OCI-LY7 (cell line): ENCODE measurements at regions not wholly inside any gene's neighbourhood (a gene's known extent, or its start where the extent isn't known, plus 50 kb on each side); places are given as distances from the start of the nearest gene placed in this dataset.

Experiments
- BruUV-seq: library from RNA; stranded (reverse); fragments of 400-500 nt; replicated peaks from 2 replicates; lab custom pipeline; 2021; lab: Mats Ljungman, UMichigan
- CTCF ChIA-PET: fragments of 300-600 bp; sonication (Branson Sonifier 250); formaldehyde crosslinking; loops from one replicate; lab custom pipeline; 2022; ENCODE audit warnings: antibody characterized with exemption; ENCODE audit not compliant: unreplicated experiment; lab: Charles Lee
- POLR2A ChIA-PET: fragments of 300-600 bp; sonication (Branson Sonifier 250); formaldehyde crosslinking; loops from one replicate; lab custom pipeline; 2022; ENCODE audit warnings: antibody characterized with exemption; lab: Charles Lee
- DNase-seq: peaks from one replicate; pipeline ENCODE4 v3.0.0-alpha.2; 2015; ENCODE audit warnings: low spot score
- H2AFZ ChIP-seq: fragments of 200-600 bp; sonication (generic), shearing (Covaris generic); 2 replicates; pipeline ENCODE4 v1.6.1; 2014; ENCODE audit warnings: mild to moderate bottlenecking, antibody characterized with exemption, low read length, moderate library complexity
- H3K27ac ChIP-seq: fragments of 200-600 bp; sonication (generic); 2 replicates; pipeline ENCODE4 v1.5.1; 2014; ENCODE audit warnings: mixed run types, low read depth, mild to moderate bottlenecking, moderate library complexity, low read length, inconsistent platforms; ENCODE audit not compliant: poor library complexity, severe bottlenecking
- H3K36me3 ChIP-seq: fragments of 200-600 bp; sonication (generic); 2 replicates; pipeline ENCODE4 v1.6.1; 2014; ENCODE audit warnings: mild to moderate bottlenecking, antibody characterized with exemption, low read length, moderate library complexity, mixed read lengths; ENCODE audit not compliant: insufficient read depth
- H3K4me1 ChIP-seq: fragments of 200-600 bp; sonication (generic); 2 replicates; pipeline ENCODE4 v1.5.1; 2014; ENCODE audit warnings: mild to moderate bottlenecking, low read length; ENCODE audit not compliant: insufficient read depth, poor library complexity, severe bottlenecking
- H3K4me2 ChIP-seq: fragments of 200-600 bp; sonication (generic); 2 replicates; pipeline ENCODE4 v1.6.1; 2014; ENCODE audit warnings: mild to moderate bottlenecking, low read length
- H3K4me3 ChIP-seq: fragments of 200-600 bp; sonication (generic); 2 replicates; pipeline ENCODE4 v1.5.1; 2014; ENCODE audit warnings: mild to moderate bottlenecking, low read depth, low read length; ENCODE audit not compliant: poor library complexity, severe bottlenecking
- H3K79me2 ChIP-seq: fragments of 200-600 bp; sonication (generic); 2 replicates; pipeline ENCODE4 v1.6.1; 2016; ENCODE audit warnings: low read depth, mild to moderate bottlenecking, low read length, moderate library complexity, mixed read lengths; ENCODE audit not compliant: insufficient read depth
- H3K9me2 ChIP-seq: fragments of 200-600 bp; sonication (generic); 2 replicates; pipeline ENCODE4 v1.6.1; 2016; ENCODE audit warnings: mild to moderate bottlenecking, low read length, mixed read lengths; ENCODE audit not compliant: insufficient read depth
- H3K9me3 ChIP-seq: fragments of 200-600 bp; sonication (generic); 2 replicates; pipeline ENCODE4 v1.6.1; 2014; ENCODE audit warnings: mild to moderate bottlenecking, mixed run types, low read length, mixed read lengths
- H4K20me1 ChIP-seq: fragments of 200-600 bp; sonication (generic); 2 replicates; pipeline ENCODE4 v1.6.1; 2014; ENCODE audit warnings: mild to moderate bottlenecking, antibody characterized with exemption, low read length, moderate library complexity, mixed read lengths; ENCODE audit not compliant: insufficient read depth
- CTCF ChIP-seq: fragments of 200-600 bp; sonication (generic); conservative IDR thresholded peaks from 2 replicates; pipeline ENCODE4 v1.5.1; 2014; ENCODE audit warnings: mild to moderate bottlenecking, antibody characterized with exemption, low read length, moderate library complexity, mixed read lengths
- EZH2phosphoT487 ChIP-seq: fragments of 200-600 bp; sonication (generic); IDR thresholded peaks from 2 replicates; pipeline ENCODE4 v1.6.1; 2018; ENCODE audit warnings: low read depth, borderline replicate concordance, mild to moderate bottlenecking, mixed run types, antibody characterized with exemption, low read length, moderate library complexity, mixed read lengths
- intact Hi-C: fragments of 100-400 bp; cut with micrococcal nuclease; formaldehyde crosslinking; loops from one replicate; pipeline ENCODE4 v1.10.0; 2022; ENCODE audit not compliant: unreplicated experiment

- ChIA-PET CTCF (no interaction called here), POLR2A (interaction anchor here (0.6 to 0.7 kb wide), 2 partner anchors 125 to 260 kb away, joined by 3 read pairs; no protein-coding TSS in a partner anchor)
- H3K79me2 ChIP-seq, result no peaks in the 10 kb centered on the region
- no peak for TF ChIP-seq CTCF
- no peak overlapping the region for H2AFZ ChIP-seq
- no peaks in the 10 kb centered on the region for H3K4me1 ChIP-seq
- no peaks in the 10 kb centered on the region for H3K9me3 ChIP-seq
- H3K27ac ChIP-seq, result no peak overlapping the region
- no peaks in the 10 kb centered on the region for H4K20me1 ChIP-seq
- no peaks in the 10 kb centered on the region for H3K36me3 ChIP-seq
- intact Hi-C loops, result no loop called here
- H3K4me3 ChIP-seq, result no peak overlapping the region
- no TSS peak for BruUV-seq
- no peak overlapping the region for H3K4me2 ChIP-seq
- no peaks in the 10 kb centered on the region for H3K9me2 ChIP-seq
- DNase-seq, result no peak
Measured at GRCh38 chr10:29176845-29177832, 111.7 kb upstream of the LYZL1 start.

DNA sequence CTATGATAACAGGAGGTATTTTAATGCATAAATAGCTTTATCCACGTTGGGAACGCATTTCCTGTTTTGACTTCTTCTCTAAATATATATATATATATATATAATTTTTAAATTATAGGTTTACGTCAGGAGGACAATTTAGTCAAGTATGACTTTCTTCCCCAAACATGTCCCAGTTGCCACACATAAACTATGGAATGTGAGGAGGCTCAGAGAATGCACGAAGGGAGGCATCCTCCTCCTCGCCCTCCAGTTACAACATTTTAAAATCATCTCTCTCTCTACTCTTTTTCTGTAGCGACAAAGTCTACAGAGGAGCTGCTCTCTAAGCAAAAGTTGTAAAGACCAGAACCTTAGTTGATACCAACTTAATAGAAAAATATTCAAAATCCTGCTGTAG lies 106.9 kb upstream of the LYZL1 start:
- Histone ChIP-seq H3K79me2 (no peaks in the 10 kb centered on the region), H3K36me3 (no peaks in the 10 kb centered on the region), H3K9me3 (no peaks in the 10 kb centered on the region), H2AFZ (no peak overlapping the region), H3K4me1 (no peaks in the 10 kb centered on the region), H4K20me1 (no peaks in the 10 kb centered on the region), H3K4me3 (no peak overlapping the region), H3K9me2 (no peaks in the 10 kb centered on the region), H3K4me2 (no peak overlapping the region), H3K27ac (no peak overlapping the region)
- DNase-seq, result no peak
- ChIA-PET CTCF (no interaction called here), POLR2A (interaction anchor here (0.6 kb wide), 1 partner anchor 255 kb away, joined by 4 read pairs; no protein-coding TSS in a partner anchor)
- intact Hi-C loops, result no loop called here
- TF ChIP-seq CTCF (no peak), EZH2phosphoT487 (no peak)
- BruUV-seq, result no TSS peak
